H1 (cell line): ENCODE measurements at regions not wholly inside any gene's neighbourhood (a gene's known extent, or its start where the extent isn't known, plus 50 kb on each side); places are given as distances from the start of the nearest gene placed in this dataset.

Experiments used
- CTCF ChIA-PET: fragments of 300-600 bp; sonication (Branson Sonifier 250); formaldehyde crosslinking; loops from one replicate; lab custom pipeline; 2021; ENCODE audit not compliant: partially characterized antibody; lab: Charles Lee
- POLR2A ChIA-PET: fragments of 300-600 bp; sonication (Branson Sonifier 250); formaldehyde crosslinking; loops from one replicate; lab custom pipeline; 2021; ENCODE audit warnings: inconsistent platforms; ENCODE audit not compliant: partially characterized antibody; lab: Charles Lee
- DNase-seq, 2 experiments: peaks; one replicate each; pipeline versions ENCODE4 v3.0.0 to v3.0.0-alpha.2; 2010 to 2022; ENCODE audit warnings: low spot score in 2 of 2, low read depth in 1 of 2, mixed read lengths in 1 of 2
- FAIRE-seq: peaks from 2 replicates; lab custom pipeline; 2011; peaks lifted over from hg19 to GRCh38; lab: Jason Lieb, UNC
- H2AFZ ChIP-seq: 2 replicates; pipeline ENCODE4 v1.8.1; 2012; ENCODE audit warnings: low read length, inconsistent platforms
- H2AK5ac ChIP-seq: 2 replicates; pipeline ENCODE4 v1.6.1; 2013; ENCODE audit warnings: low read depth, low read length
- H2BK120ac ChIP-seq: replicated peaks from 2 replicates; pipeline ENCODE3; 2013; ENCODE audit warnings: low read depth, low read length, inconsistent platforms
- H2BK12ac ChIP-seq: 2 replicates; pipeline ENCODE4 v1.6.1; 2013; ENCODE audit warnings: low read depth, low read length
- H2BK15ac ChIP-seq: 2 replicates; pipeline ENCODE4 v1.6.1; 2013; ENCODE audit warnings: low read length
- H2BK20ac ChIP-seq: 2 replicates; pipeline ENCODE4 v1.6.1; 2013; ENCODE audit warnings: low read length
- H2BK5ac ChIP-seq: 2 replicates; pipeline ENCODE4 v1.6.1; 2013; ENCODE audit warnings: low read depth, low read length
- H3K14ac ChIP-seq: 2 replicates; pipeline ENCODE4 v1.6.1; 2013; ENCODE audit warnings: inconsistent platforms; ENCODE audit not compliant: insufficient read length
- H3K18ac ChIP-seq: 2 replicates; pipeline ENCODE4 v1.6.1; 2013; ENCODE audit warnings: low read length; ENCODE audit errors: extremely low read depth
- H3K23ac ChIP-seq: 2 replicates; pipeline ENCODE4 v1.6.1; 2013; ENCODE audit warnings: inconsistent platforms; ENCODE audit not compliant: insufficient read length
- H3K23me2 ChIP-seq: 2 replicates; pipeline ENCODE4 v1.6.1; 2013; ENCODE audit warnings: low read depth, low read length
- H3K27ac ChIP-seq: 2 replicates; pipeline ENCODE4 v1.6.1; 2011; ENCODE audit warnings: low read depth, low read length, inconsistent platforms
- H3K27me3 ChIP-seq, 4 experiments: replicated peaks in 1 of 4; 1 replicate in 1 of 4; 2 replicates in 3 of 4; pipeline versions ENCODE4 v1.6.1 to v1.8.1; 2011 to 2013; ENCODE audit warnings: low read length in 3 of 4, mild to moderate bottlenecking in 3 of 4, inconsistent platforms in 2 of 4, mixed read lengths in 2 of 4, moderate library complexity in 1 of 4; ENCODE audit not compliant: control insufficient read depth in 3 of 4, insufficient read depth in 3 of 4; ENCODE audit errors: extremely low read depth in 1 of 4
- H3K36me3 ChIP-seq, 4 experiments: 2 replicates each; pipeline versions ENCODE4 v1.6.1 to v1.8.1; 2011 to 2013; ENCODE audit warnings: mild to moderate bottlenecking in 4 of 4, low read length in 3 of 4, moderate library complexity in 2 of 4, control low read depth in 1 of 4, inconsistent platforms in 1 of 4; ENCODE audit not compliant: insufficient read depth in 4 of 4, control insufficient read depth in 2 of 4
- H3K4ac ChIP-seq: replicated peaks from 2 replicates; pipeline ENCODE3; 2013; ENCODE audit warnings: low read length, low read depth, mixed read lengths, inconsistent platforms; ENCODE audit not compliant: insufficient read length
- H3K4me1 ChIP-seq, 4 experiments: replicated peaks in 1 of 4; 1 replicate in 1 of 4; 2 replicates in 3 of 4; pipeline versions ENCODE4 v1.6.1 to v1.8.1; 2011 to 2013; ENCODE audit warnings: low read length in 3 of 4, inconsistent platforms in 2 of 4, mixed read lengths in 1 of 4; ENCODE audit not compliant: insufficient read depth in 4 of 4, control insufficient read depth in 3 of 4
- H3K4me2 ChIP-seq, 2 experiments: 2 replicates each; pipeline versions ENCODE4 v1.6.1 to v1.8.1; 2011 to 2013; ENCODE audit warnings: low read depth in 2 of 2, low read length in 2 of 2, control low read depth in 1 of 2, inconsistent platforms in 1 of 2, mild to moderate bottlenecking in 1 of 2; ENCODE audit not compliant: insufficient read depth in 1 of 2
- H3K4me3 ChIP-seq, 4 experiments: fragments of 200-600, 300-600 bp in 1 of 4; sonication (generic), shearing (Covaris generic), sonication (Bioruptor Twin) in 1 of 4; 2 replicates each; pipeline versions ENCODE4 v1.5.1 to v1.8.1; 2011 to 2016; ENCODE audit warnings: low read length in 4 of 4, low read depth in 3 of 4, control low read depth in 2 of 4, inconsistent platforms in 2 of 4, mild to moderate bottlenecking in 2 of 4, mixed read lengths in 1 of 4, moderate library complexity in 1 of 4; ENCODE audit not compliant: insufficient read depth in 2 of 4; ENCODE audit errors: extremely low read depth in 1 of 4
- H3K56ac ChIP-seq: replicated peaks from 2 replicates; pipeline ENCODE3; 2013; ENCODE audit warnings: low read depth, mild to moderate bottlenecking, mixed read lengths, low read length, inconsistent platforms; ENCODE audit not compliant: insufficient read length
- H3K79me1 ChIP-seq: 2 replicates; pipeline ENCODE4 v1.6.1; 2013; ENCODE audit warnings: low read depth, low read length, control low read depth
- H3K79me2 ChIP-seq, 2 experiments: 2 replicates each; pipeline versions ENCODE4 v1.6.1 to v1.8.1; 2012 to 2013; ENCODE audit warnings: low read length in 2 of 2, mild to moderate bottlenecking in 2 of 2, inconsistent platforms in 1 of 2; ENCODE audit not compliant: insufficient read depth in 2 of 2, control insufficient read depth in 1 of 2
- H3K9ac ChIP-seq, 4 experiments: replicated peaks in 1 of 4; 1 replicate in 1 of 4; 2 replicates in 3 of 4; pipeline versions ENCODE4 v1.6.1 to v1.8.1; 2011 to 2013; ENCODE audit warnings: low read depth in 3 of 4, low read length in 3 of 4, control low read depth in 2 of 4, mild to moderate bottlenecking in 2 of 4, moderate library complexity in 2 of 4, inconsistent platforms in 1 of 4; ENCODE audit errors: extremely low read depth in 1 of 4
- H3K9me3 ChIP-seq, 2 experiments: 2 replicates each; pipeline versions ENCODE4 v1.6.1 to v1.8.1; 2012 to 2013; ENCODE audit warnings: mild to moderate bottlenecking in 2 of 2, moderate library complexity in 2 of 2, control low read depth in 1 of 2, inconsistent platforms in 1 of 2, low read depth in 1 of 2, low read length in 1 of 2, mixed read lengths in 1 of 2; ENCODE audit not compliant: insufficient read depth in 2 of 2
- H4K20me1 ChIP-seq, 2 experiments: replicated peaks in 1 of 2; 2 replicates each; pipeline versions ENCODE3 to v1.8.1; 2011 to 2013; ENCODE audit warnings: inconsistent platforms in 2 of 2, low read length in 2 of 2, mild to moderate bottlenecking in 1 of 2; ENCODE audit not compliant: insufficient read depth in 2 of 2, control insufficient read depth in 1 of 2
- H4K5ac ChIP-seq: 2 replicates; pipeline ENCODE4 v1.6.1; 2013; ENCODE audit warnings: low read length, low read depth, mixed read lengths, inconsistent platforms; ENCODE audit not compliant: insufficient read length
- H4K8ac ChIP-seq: 2 replicates; pipeline ENCODE4 v1.8.0; 2013; ENCODE audit warnings: mild to moderate bottlenecking, moderate library complexity, low read length, inconsistent platforms; ENCODE audit not compliant: insufficient read depth; ENCODE audit errors: extremely low read depth
- H4K91ac ChIP-seq: replicated peaks from 2 replicates; pipeline ENCODE3; 2013; ENCODE audit warnings: low read length, mixed read lengths, inconsistent platforms; ENCODE audit not compliant: insufficient read length
- EP300 ChIP-seq, 2 experiments: IDR thresholded peaks; 1 replicate in 1 of 2; 2 replicates in 1 of 2; pipeline ENCODE4 v1.6.1; 2011 to 2012; ENCODE audit warnings: low read depth in 2 of 2, low read length in 2 of 2, mild to moderate bottlenecking in 2 of 2, borderline replicate concordance in 1 of 2, inconsistent platforms in 1 of 2, moderate library complexity in 1 of 2
- POLR2AphosphoS5 ChIP-seq: IDR thresholded peaks from 2 replicates; pipeline ENCODE4 v1.6.1; 2011; ENCODE audit warnings: low read depth, low read length
- RBBP5 ChIP-seq: IDR thresholded peaks from 2 replicates; pipeline ENCODE4 v1.7.1; 2012; ENCODE audit warnings: low read depth, mild to moderate bottlenecking, inconsistent platforms, low read length, moderate library complexity, borderline replicate concordance
- WGBS, 2 experiments: shearing (Covaris generic) in 1 of 2; methylation state at CpG; one replicate each; pipeline versions ENCODE4 v1.1.6 to v1.1.7; 2013 to 2015; ENCODE audit warnings: low lambda C conversion rate in 2 of 2, mixed read lengths in 2 of 2, inconsistent platforms in 1 of 2, low coverage in 1 of 2, missing lambda C conversion rate in 1 of 2; ENCODE audit not compliant: insufficient replicate concordance in 2 of 2, insufficient coverage in 1 of 2, insufficient read length in 1 of 2; ENCODE audit errors: extremely low coverage in 1 of 2, missing lambda C conversion rate in 1 of 2; 5-methylcytosine and 5-hydroxymethylcytosine counted together

- Histone ChIP-seq H4K5ac (no peak overlapping the region), H3K9me3 (peaks cover 19 to 23% of the 10 kb centered on the region in 2 experiments), H3K36me3 (no peaks in the 10 kb centered on the region), H3K79me2 (no peaks in the 10 kb centered on the region), H2BK20ac (no peak overlapping the region; the same call in 1 of the 2 replicates), H3K4me2 (no peak overlapping the region), H4K91ac (no peak overlapping the region), H2AK5ac (no peak overlapping the region), H3K18ac (no peak overlapping the region), H4K20me1 (no peaks in the 10 kb centered on the region), H3K27me3 (no peaks in the 10 kb centered on the region), H3K23me2 (no peaks in the 10 kb centered on the region), H2BK15ac (no peak overlapping the region), H2BK120ac (no peak overlapping the region), H3K4me3 (no peak overlapping the region), H4K8ac (no peak overlapping the region), H2BK5ac (no peak overlapping the region), H2AFZ (no peak overlapping the region), H3K79me1 (no peaks in the 10 kb centered on the region), H3K23ac (no peak overlapping the region), H3K56ac (no peak overlapping the region), H3K14ac (no peak overlapping the region), H3K4ac (no peak overlapping the region), H3K4me1 (peaks cover 0 to 9% (median 5%) of the 10 kb centered on the region in 4 experiments; a peak in 5 of 7 replicates), H2BK12ac (no peak overlapping the region), H3K27ac (no peak overlapping the region), H3K9ac (no peak overlapping the region)
- FAIRE-seq (no peak), DNase-seq (no peak)
- POLR2A ChIA-PET, result no interaction called here
- WGBS, 2 experiments, result 95% methylated on average over 3 of the region's 3 CpGs; no CpG with 5 or more reads in 1 of the 2 experiments
- TF ChIP-seq EP300 (IDR thresholded peaks at IDR 0.05; ENCODE audit: borderline replicate concordance in 1 of 2, low read depth in 2 of 2, low read length in 2 of 2) (no peak), RBBP5 (no peak), POLR2AphosphoS5 (no peak)
- CTCF ChIA-PET, result interaction anchor here (1.2 kb wide), 1 partner anchor 64 kb away, joined by 3 read pairs; no protein-coding TSS in a partner anchor
Measured at GRCh38 chr10:31705136-31705535, 223.5 kb downstream of the ARHGAP12 start.
